ENCODE measurements at regions not wholly inside any gene's neighbourhood (a gene's known extent, or its start where the extent isn't known, plus 50 kb on each side); places are given as distances from the start of the nearest gene placed in this dataset.

DNA sequence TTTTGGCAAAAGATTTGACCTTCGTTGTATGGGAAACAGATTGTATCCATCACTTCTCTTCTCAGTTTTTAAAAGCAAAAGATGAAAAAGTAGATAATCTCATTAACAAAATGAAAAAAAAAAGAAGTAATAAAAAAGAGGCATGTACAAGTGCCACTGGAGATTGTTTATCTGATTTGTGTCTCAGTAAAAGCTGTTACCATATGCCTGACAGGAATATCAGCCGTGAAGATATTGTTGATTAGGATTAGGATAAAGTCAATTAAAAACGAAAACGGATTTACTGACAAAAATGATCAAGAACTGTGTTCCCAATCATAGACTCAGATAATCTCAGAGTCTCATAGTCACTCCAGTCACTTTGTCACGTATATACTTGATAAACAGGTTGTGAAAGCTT is 842.1 kb upstream of the SLC10A2 start:
- TF ChIP-seq POLR2AphosphoS5 (IDR thresholded peaks at IDR 0.05; ENCODE audit: low read depth, low read length) = no peak
- TF ChIP-seq TAF1 (IDR thresholded peaks at IDR 0.05; ENCODE audit: low read depth, low read length) = no peak
- no peak for TF ChIP-seq POLR2A (IDR thresholded peaks at IDR 0.05; ENCODE audit: low read depth, low read length)
- TF ChIP-seq SPI1 (IDR thresholded peaks at IDR 0.05; ENCODE audit: low read depth, low read length) = no peak
- TF ChIP-seq PAX5 (IDR thresholded peaks at IDR 0.05; ENCODE audit: insufficient read depth, low read length, severe bottlenecking) = no peak
- TF ChIP-seq POU2F2 (IDR thresholded peaks at IDR 0.05; ENCODE audit: low read depth, low read length) = no peak

Data from GM12891 (cell line).